NCI-H1930 (cell line): ENCODE measurements at regions not wholly inside any gene's neighbourhood (a gene's known extent, or its start where the extent isn't known, plus 50 kb on each side); places are given as distances from the start of the nearest gene placed in this dataset.

Experiments
- DNase-seq, 2 experiments: peaks; one replicate each; lab custom pipeline; 2025; lab: John Stamatoyannopoulos, UW

DNA sequence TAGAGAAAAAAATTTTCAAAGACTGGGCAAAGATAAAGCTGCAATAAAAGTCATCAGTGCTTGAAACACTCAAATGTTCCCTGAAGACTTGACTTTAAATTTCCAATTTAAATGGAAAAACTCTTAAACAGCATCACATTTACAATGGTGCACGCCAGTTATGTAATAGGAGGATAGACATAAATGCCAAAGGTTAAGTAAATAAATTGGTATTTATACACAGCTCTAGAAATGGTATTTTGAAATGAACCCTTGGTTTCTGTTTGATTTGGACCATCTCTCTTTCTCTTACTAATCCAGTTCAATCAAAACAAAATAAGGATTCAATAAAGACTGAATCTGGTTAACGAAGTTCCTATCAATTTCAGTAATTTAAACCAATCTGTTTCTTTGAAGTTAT is 272.6 kb downstream of the GPM6A start:
- no peak for DNase-seq

DNA sequence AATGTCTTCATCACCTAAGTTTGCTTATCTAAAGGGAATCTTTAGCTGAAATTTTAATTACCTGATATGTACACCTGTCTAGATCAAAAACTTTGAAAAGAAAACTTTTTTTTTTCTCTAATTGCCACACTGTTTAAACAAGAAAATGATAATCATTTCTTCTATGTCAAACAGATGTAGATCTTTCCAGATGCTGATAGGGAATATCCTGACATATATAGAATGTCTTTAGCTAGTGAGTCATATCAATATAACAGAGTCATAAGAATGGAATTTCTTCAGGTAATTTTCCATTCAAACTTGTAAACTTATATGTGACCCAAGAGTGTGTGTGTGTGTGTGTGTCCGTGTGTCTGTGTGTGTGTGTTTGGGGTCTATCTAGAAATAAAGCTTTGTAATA is 271.9 kb downstream of the GPM6A start:
- DNase-seq, result no peak

DNA sequence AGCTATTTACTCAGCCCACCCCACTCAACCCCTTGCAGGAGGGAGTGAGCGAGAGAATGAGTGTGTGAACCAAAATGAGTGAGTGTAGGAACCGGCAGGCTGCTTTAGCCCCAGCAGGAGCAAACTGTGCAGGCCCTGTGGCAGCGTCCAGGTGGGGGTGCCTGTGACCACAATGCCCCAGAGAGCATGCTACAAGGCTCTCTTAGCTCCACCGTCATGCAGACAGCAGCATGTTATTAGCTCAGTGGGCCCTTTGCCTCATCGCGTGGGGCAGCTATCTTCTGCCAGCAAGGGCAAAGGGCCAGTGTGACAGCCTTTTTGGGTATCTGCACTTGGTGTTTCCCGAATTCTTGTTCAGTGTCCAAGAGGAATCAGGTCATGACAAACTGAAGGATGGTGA is 271.3 kb downstream of the GPM6A start:
- DNase-seq, result no peak

DNA sequence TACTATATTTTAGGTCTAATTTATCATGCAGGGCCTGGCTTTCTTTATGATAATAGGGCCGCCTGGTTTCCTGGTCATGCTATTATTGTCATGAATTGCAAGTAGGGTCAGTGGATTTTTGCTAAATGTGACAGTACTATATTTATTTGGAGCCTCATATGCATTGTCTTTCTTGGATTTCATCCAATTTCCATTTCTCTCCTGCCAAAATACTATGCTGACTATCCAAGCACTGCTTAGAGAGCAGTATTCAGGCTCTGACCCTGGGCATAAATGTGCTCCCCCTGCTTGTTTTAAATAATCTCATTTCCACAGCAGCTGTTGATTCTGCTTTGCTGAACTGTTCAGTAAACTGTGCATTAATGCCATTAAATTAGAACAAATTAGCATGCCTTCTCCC is 269.3 kb downstream of the GPM6A start:
- DNase-seq, result no peak

DNA sequence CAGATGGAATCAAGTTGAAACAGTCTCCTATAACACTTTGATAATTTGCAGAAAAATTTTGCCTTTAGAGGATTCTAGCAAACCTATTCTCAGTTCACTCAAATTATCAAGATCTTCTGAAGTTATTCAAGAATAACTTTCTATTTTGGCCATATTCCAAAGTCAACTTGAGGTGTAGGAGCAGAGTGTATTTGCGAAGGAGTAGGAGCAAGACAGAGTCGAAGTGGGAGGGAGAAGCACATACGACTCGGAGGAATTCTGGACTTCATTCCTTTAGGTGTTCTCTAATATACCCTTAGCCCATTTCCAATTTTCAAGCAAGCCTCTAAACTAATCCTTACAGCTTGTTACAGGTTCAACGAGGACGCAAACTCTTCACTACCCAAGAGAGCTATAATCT is 252.9 kb downstream of the GPM6A start:
- DNase-seq, result no peak

DNA sequence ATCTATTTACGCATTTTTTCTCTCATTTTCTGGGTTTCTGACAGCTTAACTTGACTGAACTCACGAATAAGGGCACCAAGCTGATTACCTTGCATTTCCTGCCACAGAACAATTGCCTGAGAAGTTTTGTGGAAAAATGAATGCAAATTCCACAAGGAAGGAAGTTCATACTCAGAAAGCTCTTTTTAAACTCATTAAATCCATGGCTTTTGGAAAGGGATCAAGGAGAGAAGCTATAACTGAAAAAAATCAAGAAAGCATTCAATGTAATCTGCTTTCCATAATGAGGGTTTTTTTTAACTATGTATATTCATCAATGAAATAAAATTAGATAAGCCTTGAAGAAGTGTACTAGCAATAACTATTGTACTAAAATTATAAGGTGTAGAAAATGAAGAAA is 252.5 kb downstream of the GPM6A start:
- no peak for DNase-seq

DNA sequence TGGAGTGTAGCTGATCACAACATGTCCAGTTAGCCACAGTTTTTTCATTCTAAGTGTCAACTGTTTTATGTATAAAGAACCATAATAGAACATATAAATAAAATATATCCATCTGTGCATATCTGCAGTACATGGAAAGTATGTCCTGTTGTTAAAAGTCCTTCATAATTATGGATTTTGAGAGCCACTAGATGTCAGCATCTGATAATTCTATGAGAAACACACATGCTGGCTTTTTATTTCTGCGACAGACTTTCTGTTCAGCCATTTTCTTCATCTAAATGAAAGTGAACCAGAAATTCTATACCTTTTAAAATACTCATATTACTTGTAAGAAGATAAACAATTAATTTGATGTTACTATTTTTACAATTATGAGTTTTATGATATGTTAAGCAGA is 251.5 kb downstream of the GPM6A start:
- DNase-seq, result peak; percentile 3 to 6

DNA sequence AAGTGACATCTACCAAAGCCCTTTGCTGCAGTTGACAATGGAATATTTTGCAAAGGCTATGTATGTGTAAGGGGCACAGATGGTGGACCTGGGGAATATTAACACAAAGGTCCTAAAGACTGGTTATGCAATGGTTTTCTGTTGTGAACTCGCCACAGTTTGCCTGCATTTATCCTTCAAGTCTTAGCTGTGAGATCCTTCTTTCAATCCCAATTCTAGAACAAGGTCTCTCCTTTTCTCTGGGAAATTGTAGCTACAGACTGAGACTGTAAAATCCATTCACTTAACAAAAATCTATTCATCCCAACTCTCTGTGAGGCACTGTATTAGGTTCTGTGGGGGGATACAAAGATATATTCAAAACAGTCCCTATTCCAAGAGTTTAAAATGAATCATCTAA is 250.4 kb downstream of the GPM6A start:
- DNase-seq, result no peak

DNA sequence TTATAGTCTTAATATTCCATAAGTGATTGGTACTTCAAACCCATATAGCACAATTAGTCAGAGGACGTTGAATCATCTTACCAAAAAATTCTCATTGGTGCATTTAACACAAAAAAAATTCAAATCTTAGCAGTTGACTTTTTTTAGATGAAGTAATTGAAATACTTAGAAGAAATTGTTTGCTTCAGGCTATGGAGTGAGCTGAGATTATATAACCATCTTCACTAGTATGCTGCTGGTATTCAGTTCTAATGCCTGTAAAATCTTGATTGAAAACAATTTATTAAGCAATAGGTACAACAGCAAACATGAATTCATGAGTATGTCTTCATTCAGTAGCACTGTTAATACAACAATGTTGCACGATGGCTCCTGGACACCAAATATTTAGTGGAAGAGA is 250.0 kb downstream of the GPM6A start:
- DNase-seq, result no peak

DNA sequence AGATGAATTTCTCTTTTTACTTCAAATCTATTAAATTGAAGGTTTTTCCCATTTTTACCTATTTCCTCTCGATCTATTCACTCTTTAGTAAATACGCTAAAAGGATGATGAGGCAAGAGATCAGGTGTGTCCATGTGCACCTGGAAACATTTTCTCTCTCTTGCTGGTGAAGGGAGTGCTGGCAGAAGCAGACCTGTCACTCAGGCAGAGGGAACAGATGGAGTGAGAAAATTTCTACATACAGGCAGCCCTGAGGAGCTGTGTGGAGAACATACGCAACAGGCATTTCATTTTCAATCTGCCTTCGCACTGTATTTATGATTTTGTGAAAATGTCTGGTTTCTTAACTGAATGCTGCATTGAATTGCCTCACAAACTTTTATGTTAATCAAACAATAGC is 249.5 kb downstream of the GPM6A start:
- DNase-seq, result no peak
